AG04449 (cell line): ENCODE measurements at regions not wholly inside any gene's neighbourhood (a gene's known extent, or its start where the extent isn't known, plus 50 kb on each side); places are given as distances from the start of the nearest gene placed in this dataset.

ENCODE experiments used
- CTCF ChIA-PET: fragments of 350-600 bp; formaldehyde crosslinking; extraction: SDS; loops from one replicate; lab custom pipeline; 2021; ENCODE audit warnings: antibody characterized with exemption; lab: Yijun Ruan, JAX
- POLR2A ChIA-PET: fragments of 400-600, 350-600 bp; formaldehyde crosslinking; extraction: SDS; loops from one replicate; lab custom pipeline; 2020; ENCODE audit warnings: antibody characterized with exemption, inconsistent platforms; lab: Yijun Ruan, JAX
- DNase-seq: peaks from one replicate; pipeline ENCODE4 v3.0.0-alpha.2; 2010; ENCODE audit warnings: low read depth, low spot score
- H3K4me3 ChIP-seq: 2 replicates; pipeline ENCODE4 v1.5.1; 2011; ENCODE audit warnings: low read depth, mild to moderate bottlenecking, control low read depth, low read length
- CTCF ChIP-seq: IDR thresholded peaks from one replicate; pipeline ENCODE4 v1.5.1; 2011; ENCODE audit warnings: mild to moderate bottlenecking, moderate library complexity, low read length, control low read depth, inconsistent platforms; ENCODE audit not compliant: insufficient read depth; ENCODE audit errors: missing control alignments

GRCh38 chr9:2324742-2325141 is 296.8 kb upstream of the VLDLR start:
- no peak for DNase-seq
- POLR2A ChIA-PET: no interaction called here
- CTCF ChIA-PET: no interaction called here
- H3K4me3 ChIP-seq: no peak overlapping the region
- no peak for TF ChIP-seq CTCF

- ChIA-PET POLR2A (no interaction called here), CTCF (no interaction called here)
- no peak overlapping the region for H3K4me3 ChIP-seq
- no peak for TF ChIP-seq CTCF
- DNase-seq: no peak
These were observed 288.9 kb upstream of the VLDLR start for GRCh38 chr9:2332663-2333062.

- no peak overlapping the region for H3K4me3 ChIP-seq
- DNase-seq: no peak
- POLR2A ChIA-PET: no interaction called here
- CTCF ChIA-PET: no interaction called here
- no peak for TF ChIP-seq CTCF
These were observed 286.3 kb upstream of the VLDLR start for GRCh38 chr9:2335260-2335659.

GRCh38 chr9:2336055-2336454 is 285.5 kb upstream of the VLDLR start:
- CTCF ChIA-PET: no interaction called here
- no peak for DNase-seq
- POLR2A ChIA-PET: no interaction called here

GRCh38 chr9:2337131-2337530 is 284.5 kb upstream of the VLDLR start:
- CTCF ChIA-PET: no interaction called here
- POLR2A ChIA-PET: no interaction called here
- H3K4me3 ChIP-seq: no peak overlapping the region
- no peak for TF ChIP-seq CTCF
- DNase-seq: no peak

More at GRCh38 chr9:2336055-2336454, 285.5 kb upstream of the VLDLR start:
- H3K4me3 ChIP-seq: no peak overlapping the region
- TF ChIP-seq CTCF: no peak

GRCh38 chr9:2337627-2338026 is 284.0 kb upstream of the VLDLR start:
- POLR2A ChIA-PET: no interaction called here
- TF ChIP-seq CTCF: no peak
- CTCF ChIA-PET: no interaction called here

More at GRCh38 chr9:2337627-2338026, 284.0 kb upstream of the VLDLR start:
- no peak for DNase-seq
- no peak overlapping the region for H3K4me3 ChIP-seq
